Upper lobe of left lung (tissue), 4 donors: ENCODE measurements at regions not wholly inside any gene's neighbourhood (a gene's known extent, or its start where the extent isn't known, plus 50 kb on each side); places are given as distances from the start of the nearest gene placed in this dataset.

Source experiments
- CTCF ChIP-seq, 6 experiments: fragments of 450-650 bp in 4 of 6; fragments of 200-600 bp in 2 of 6; sonication (generic) in 2 of 6; IDR thresholded peaks; one replicate each; pipeline ENCODE4 v1.5.1; 2016 to 2019; ENCODE audit warnings: antibody characterized with exemption in 6 of 6
- POLR2A ChIP-seq, 4 donors: fragments of 450-650 bp; IDR thresholded peaks; one replicate each; pipeline ENCODE4 v1.5.1; 2016 to 2017; ENCODE audit warnings: antibody characterized with exemption in 4 of 4, mild to moderate bottlenecking in 2 of 4

- TF ChIP-seq CTCF (IDR thresholded peaks at IDR 0.05) (no peak), POLR2A (IDR thresholded peaks at IDR 0.05) (no peak)
Measured at GRCh38 chr6:9398071-9398766, 962.9 kb upstream of the SLC35B3 start.
